Mucosa of descending colon (tissue), 3 donors: ENCODE measurements at regions not wholly inside any gene's neighbourhood (a gene's known extent, or its start where the extent isn't known, plus 50 kb on each side); places are given as distances from the start of the nearest gene placed in this dataset.
A peak's percentile ranks its signal among the peaks of the same experiment; 100 is the strongest.

ENCODE experiments used
- ATAC-seq: fragments of 200-7000 bp; cut with Tn5 transposase; one replicate; pipeline ENCODE4 v1.9.1; 2020; ENCODE audit warnings: mild to moderate bottlenecking, moderate library complexity
- DNase-seq, 3 donors: peaks; one replicate each; pipeline ENCODE4 v3.0.0-alpha.2; 2020
- H3K36me3 ChIP-seq: fragments of 200-600 bp; one replicate; pipeline ENCODE4 v1.8.0; 2021; ENCODE audit warnings: low read depth, mild to moderate bottlenecking
- H3K4me1 ChIP-seq: fragments of 200-600 bp; one replicate; pipeline ENCODE4 v1.8.0; 2021; ENCODE audit warnings: low read depth, mild to moderate bottlenecking
- H3K4me3 ChIP-seq: fragments of 200-600 bp; one replicate; pipeline ENCODE4 v1.8.0; 2021; ENCODE audit warnings: mild to moderate bottlenecking
- H3K9me3 ChIP-seq: fragments of 200-600 bp; one replicate; pipeline ENCODE4 v1.8.0; 2021; ENCODE audit warnings: mild to moderate bottlenecking
- CTCF ChIP-seq: fragments of 200-600 bp; IDR thresholded peaks from one replicate; pipeline ENCODE4 v1.8.0; 2022; ENCODE audit warnings: antibody characterized with exemption, mild to moderate bottlenecking
- intact Hi-C, 2 donors: fragments of 100-400 bp; cut with DNase I in 1 of 2; cut with micrococcal nuclease in 1 of 2; formaldehyde crosslinking; loops; one replicate each; pipeline versions ENCODE4 v1.11.0 to v1.11.1; 2022; cut with DNase I, micrococcal nuclease
- donor health status: DM: no; HTN: no; CAD: no; lungs with moderate emphysema.
- donor health status: DM: no; HTN: no; CAD: no.
- donor health status: DM: no; HTN: yes; CAD: no.

GRCh38 chr7:137164251-137164650 is 179.3 kb downstream of the PTN start:
- TF ChIP-seq CTCF = no peak
- intact Hi-C loops = loop anchor here in 1 of 2 donors (10.0 kb wide), 1 partner anchor 431 kb away; no protein-coding TSS in a partner anchor
- Histone ChIP-seq H3K4me1 (no peaks in the 10 kb centered on the region), H3K36me3 (no peaks in the 10 kb centered on the region), H3K9me3 (no peaks in the 10 kb centered on the region), H3K4me3 (no peak overlapping the region)
- peak in 1 of 3 donors; percentile 29 for DNase-seq
- no peak for ATAC-seq

GRCh38 chr7:137160236-137160635 is 183.3 kb downstream of the PTN start:
- DNase-seq (no peak), ATAC-seq (no peak)
- H3K4me1 ChIP-seq = no peaks in the 10 kb centered on the region
- no peak for TF ChIP-seq CTCF
- no peaks in the 10 kb centered on the region for H3K36me3 ChIP-seq
- H3K9me3 ChIP-seq = no peaks in the 10 kb centered on the region
- intact Hi-C loops = loop anchor here in 1 of 2 donors (10.0 kb wide), 1 partner anchor 435 kb away; no protein-coding TSS in a partner anchor
- no peak overlapping the region for H3K4me3 ChIP-seq

DNA sequence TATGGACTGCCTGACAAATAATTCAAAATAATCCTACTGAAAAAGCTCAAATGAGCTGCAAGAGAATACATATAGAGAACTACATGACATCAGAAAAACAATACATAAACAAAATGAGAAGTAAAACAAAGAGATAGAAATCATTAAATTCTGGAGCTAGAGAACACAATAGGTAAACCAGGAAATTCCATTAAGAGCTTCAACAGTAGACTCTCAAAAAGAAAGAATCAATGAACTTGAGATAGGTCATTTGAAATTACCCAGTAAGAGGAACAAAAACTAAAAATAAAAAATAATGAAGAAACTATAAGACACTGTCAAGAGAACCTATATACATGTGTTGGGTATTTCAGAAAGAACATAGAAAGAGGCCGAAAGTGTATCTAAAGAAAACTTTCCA is 186.3 kb downstream of the PTN start:
- Histone ChIP-seq H3K36me3 (no peaks in the 10 kb centered on the region), H3K9me3 (no peaks in the 10 kb centered on the region), H3K4me1 (no peaks in the 10 kb centered on the region), H3K4me3 (no peak overlapping the region)
- DNase-seq (no peak), ATAC-seq (no peak)
- no peak for TF ChIP-seq CTCF
- intact Hi-C loops = no loop called here

DNA sequence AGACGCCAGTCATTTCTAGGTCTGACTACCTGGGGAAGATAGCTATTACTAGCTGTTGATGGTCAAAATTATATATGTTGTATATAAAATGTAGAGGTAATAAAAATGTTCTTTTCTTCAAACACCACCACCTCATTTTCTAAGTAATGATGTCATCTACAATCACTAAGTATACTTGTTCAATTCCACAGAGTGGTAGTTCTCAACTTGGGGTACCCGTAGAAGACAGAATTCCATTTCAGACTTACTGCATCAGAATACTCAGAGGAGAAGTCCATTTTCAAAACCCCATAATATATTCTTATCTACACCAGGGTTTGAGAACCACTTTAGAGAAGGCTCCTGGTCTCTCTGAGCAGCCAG is 191.9 kb downstream of the PTN start:
- TF ChIP-seq CTCF = no peak
- Histone ChIP-seq H3K4me3 (no peak overlapping the region), H3K9me3 (no peaks in the 10 kb centered on the region), H3K36me3 (no peaks in the 10 kb centered on the region), H3K4me1 (no peaks in the 10 kb centered on the region)
- DNase-seq (no peak), ATAC-seq (no peak)
- intact Hi-C loops = no loop called here

DNA sequence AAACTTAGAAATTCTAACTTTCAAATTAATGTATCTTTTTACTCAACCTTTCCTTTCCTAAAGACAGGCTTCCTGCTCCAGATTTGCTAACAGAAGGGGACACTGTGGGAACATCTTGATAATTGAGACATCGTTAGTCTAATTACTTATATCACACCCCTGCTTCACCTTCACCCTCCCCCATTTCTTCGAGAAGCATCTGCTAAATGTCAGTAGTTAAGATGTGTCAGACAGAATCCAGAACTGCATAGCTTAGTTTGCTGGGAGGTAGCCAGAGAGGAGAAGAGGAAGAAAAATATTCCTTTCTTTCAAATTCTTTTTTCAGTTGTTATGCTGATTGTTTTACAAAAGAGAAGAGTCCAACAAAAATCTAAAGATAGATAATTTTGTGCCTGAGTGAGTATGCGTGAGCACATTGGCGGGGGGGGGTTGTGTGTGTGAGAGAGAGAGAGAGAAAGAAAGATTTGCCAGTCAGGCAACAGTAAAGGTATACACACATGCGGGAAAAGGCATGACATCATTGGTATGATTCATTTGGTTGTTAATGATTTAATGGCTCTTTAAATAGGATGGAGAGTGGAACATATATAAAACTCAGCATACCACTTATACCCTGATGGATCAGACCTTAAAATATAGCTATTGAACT is 192.4 kb downstream of the PTN start:
- intact Hi-C loops = no loop called here
- H3K4me1 ChIP-seq = no peaks in the 10 kb centered on the region
- ATAC-seq (no peak), DNase-seq (no peak)
- H3K9me3 ChIP-seq = no peaks in the 10 kb centered on the region
- no peak overlapping the region for H3K4me3 ChIP-seq
- TF ChIP-seq CTCF = no peak
- no peaks in the 10 kb centered on the region for H3K36me3 ChIP-seq

- no peak for DNase-seq
- Histone ChIP-seq H3K36me3 (no peaks in the 10 kb centered on the region), H3K9me3 (no peaks in the 10 kb centered on the region), H3K4me1 (no peaks in the 10 kb centered on the region), H3K4me3 (no peak overlapping the region)
- no peak for TF ChIP-seq CTCF
- intact Hi-C loops = no loop called here
- no peak for ATAC-seq
These were observed 196.2 kb downstream of the PTN start for GRCh38 chr7:137147338-137147720.
